Testis (tissue), 2 donors: ENCODE measurements at regions not wholly inside any gene's neighbourhood (a gene's known extent, or its start where the extent isn't known, plus 50 kb on each side); places are given as distances from the start of the nearest gene placed in this dataset.

Experiments used
- DNase-seq: peaks from one replicate; pipeline ENCODE4 v3.0.0-alpha.2; 2019
- H3K27ac ChIP-seq, 2 donors: fragments of 200-600 bp; sonication (generic); one replicate each; pipeline ENCODE4 v1.5.1; 2019
- H3K27me3 ChIP-seq: fragments of 200-600 bp; sonication (generic); one replicate; pipeline ENCODE4 v1.5.1; 2019
- H3K36me3 ChIP-seq: fragments of 200-600 bp; sonication (generic); one replicate; pipeline ENCODE4 v1.5.1; 2017; ENCODE audit warnings: low read depth; ENCODE audit errors: missing control alignments
- H3K4me1 ChIP-seq: fragments of 200-600 bp; sonication (generic); one replicate; pipeline ENCODE4 v1.5.1; 2019
- H3K4me3 ChIP-seq, 2 donors: fragments of 200-600 bp; sonication (generic); one replicate each; pipeline ENCODE4 v1.5.1; 2017 to 2019
- H3K9me3 ChIP-seq: fragments of 200-600 bp; sonication (generic); one replicate; pipeline ENCODE4 v1.5.1; 2017
- POLR2A ChIP-seq: fragments of 450-650 bp; IDR thresholded peaks from one replicate; pipeline ENCODE4 v1.6.1; 2017; ENCODE audit warnings: antibody characterized with exemption, mild to moderate bottlenecking, moderate library complexity
- WGBS, 2 donors: methylation state at CpG; one replicate each; pipeline ENCODE4 v1.1.5; 2018; 5-methylcytosine and 5-hydroxymethylcytosine counted together
- intact Hi-C: fragments of 100-400 bp; cut with DNase I; formaldehyde crosslinking; loops from one replicate; pipeline ENCODE4 v1.15.1; 2023; ENCODE audit warnings: low total_unique reads
- TF ChIP-seq, protein P1 (sequence below), 3 experiments: fragments of 450-650 bp in 2 of 3; fragments of 200-600 bp in 1 of 3; sonication (generic) in 1 of 3; IDR thresholded peaks; one replicate each; pipeline ENCODE4 v1.5.1; 2016 to 2019; ENCODE audit warnings: antibody characterized with exemption in 3 of 3, mild to moderate bottlenecking in 2 of 3, moderate library complexity in 1 of 3

DNA sequence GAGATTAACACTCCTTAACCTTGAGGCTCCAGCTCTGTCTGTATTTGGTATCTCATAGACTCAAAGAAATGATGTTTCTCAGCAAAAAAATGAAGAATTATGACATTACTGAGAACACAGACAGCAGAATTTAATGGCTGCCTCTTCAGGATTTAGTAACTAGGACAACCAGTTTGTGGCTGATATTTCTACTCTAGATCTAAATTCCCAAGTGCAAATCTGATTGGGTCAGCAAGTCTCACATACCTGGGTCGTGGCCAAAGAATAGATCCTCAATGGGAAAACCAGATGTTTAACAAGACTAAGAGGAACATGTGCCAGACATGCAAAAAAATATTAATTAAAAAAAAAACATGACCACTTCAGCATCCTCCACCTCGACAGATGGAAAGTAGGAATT lies 608.9 kb downstream of the DTWD2 start:
- DNase-seq, result no peak
- no peaks in the 10 kb centered on the region for H3K27me3 ChIP-seq
- H3K36me3 ChIP-seq, result no peaks in the 10 kb centered on the region
- H3K27ac ChIP-seq, result no peak overlapping the region
- intact Hi-C loops, result no loop called here
- no peak for TF ChIP-seq POLR2A
- TF ChIP-seq, protein P1, sequence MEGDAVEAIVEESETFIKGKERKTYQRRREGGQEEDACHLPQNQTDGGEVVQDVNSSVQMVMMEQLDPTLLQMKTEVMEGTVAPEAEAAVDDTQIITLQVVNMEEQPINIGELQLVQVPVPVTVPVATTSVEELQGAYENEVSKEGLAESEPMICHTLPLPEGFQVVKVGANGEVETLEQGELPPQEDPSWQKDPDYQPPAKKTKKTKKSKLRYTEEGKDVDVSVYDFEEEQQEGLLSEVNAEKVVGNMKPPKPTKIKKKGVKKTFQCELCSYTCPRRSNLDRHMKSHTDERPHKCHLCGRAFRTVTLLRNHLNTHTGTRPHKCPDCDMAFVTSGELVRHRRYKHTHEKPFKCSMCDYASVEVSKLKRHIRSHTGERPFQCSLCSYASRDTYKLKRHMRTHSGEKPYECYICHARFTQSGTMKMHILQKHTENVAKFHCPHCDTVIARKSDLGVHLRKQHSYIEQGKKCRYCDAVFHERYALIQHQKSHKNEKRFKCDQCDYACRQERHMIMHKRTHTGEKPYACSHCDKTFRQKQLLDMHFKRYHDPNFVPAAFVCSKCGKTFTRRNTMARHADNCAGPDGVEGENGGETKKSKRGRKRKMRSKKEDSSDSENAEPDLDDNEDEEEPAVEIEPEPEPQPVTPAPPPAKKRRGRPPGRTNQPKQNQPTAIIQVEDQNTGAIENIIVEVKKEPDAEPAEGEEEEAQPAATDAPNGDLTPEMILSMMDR (IDR thresholded peaks at IDR 0.05), result no peak
- 61 to 65% methylated on average over 2 of the region's 2 CpGs for WGBS, 2 donors
- H3K4me1 ChIP-seq, result no peaks in the 10 kb centered on the region
- H3K4me3 ChIP-seq, result no peak overlapping the region
- no peaks in the 10 kb centered on the region for H3K9me3 ChIP-seq

DNA sequence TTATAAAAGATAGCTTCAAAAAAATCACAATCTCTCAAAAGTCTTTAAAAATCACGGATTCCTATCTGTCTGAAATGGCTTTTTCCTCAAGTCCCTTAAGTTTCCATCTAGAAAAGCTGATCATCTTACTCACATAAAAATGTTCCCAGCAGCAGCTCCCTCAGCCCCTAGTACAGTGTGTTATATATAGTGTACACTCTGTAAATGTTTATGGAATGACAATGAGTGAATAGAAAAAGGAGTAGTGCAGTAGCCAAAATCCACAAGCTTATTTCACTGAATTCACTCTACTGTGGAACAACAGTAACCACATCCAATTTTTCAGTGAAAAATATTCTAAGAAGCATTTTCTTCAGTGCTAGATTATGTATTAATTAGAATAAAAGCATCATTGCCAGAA lies 609.4 kb downstream of the DTWD2 start:
- DNase-seq, result no peak
- H3K4me3 ChIP-seq, result no peak overlapping the region
- H3K27me3 ChIP-seq, result no peaks in the 10 kb centered on the region
- 63 to 71% methylated on average over 1 of the region's 1 CpG for WGBS, 2 donors
- H3K4me1 ChIP-seq, result no peaks in the 10 kb centered on the region
- H3K27ac ChIP-seq, result no peak overlapping the region
- H3K36me3 ChIP-seq, result no peaks in the 10 kb centered on the region
- H3K9me3 ChIP-seq, result no peaks in the 10 kb centered on the region
- intact Hi-C loops, result no loop called here
- TF ChIP-seq, protein P1 (IDR thresholded peaks at IDR 0.05), result no peak
- no peak for TF ChIP-seq POLR2A

DNA sequence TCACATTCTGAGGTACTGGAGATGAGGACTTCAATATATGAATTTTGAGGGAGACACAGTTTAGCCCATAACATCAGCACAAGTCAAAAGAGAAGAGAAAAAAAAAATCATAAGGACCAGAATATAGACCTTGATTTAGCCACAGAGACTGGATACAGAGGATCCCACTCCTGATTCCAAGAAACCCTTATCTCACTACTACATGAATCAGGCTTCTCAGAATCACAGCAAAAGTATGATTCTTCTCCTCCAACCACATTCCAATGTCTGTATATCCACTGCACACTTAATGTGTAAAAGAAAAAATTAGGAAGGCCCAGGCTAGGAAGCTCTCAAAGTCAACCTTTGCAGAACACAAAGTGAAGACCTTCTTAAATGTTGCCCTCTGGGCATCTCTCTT lies 610.9 kb downstream of the DTWD2 start:
- Histone ChIP-seq H3K4me3 (no peak overlapping the region), H3K27me3 (no peaks in the 10 kb centered on the region), H3K27ac (no peak overlapping the region), H3K9me3 (no peaks in the 10 kb centered on the region), H3K36me3 (no peaks in the 10 kb centered on the region), H3K4me1 (no peaks in the 10 kb centered on the region)
- TF ChIP-seq POLR2A, result no peak
- TF ChIP-seq, protein P1 (IDR thresholded peaks at IDR 0.05), result no peak
- DNase-seq, result no peak
- intact Hi-C loops, result no loop called here

DNA sequence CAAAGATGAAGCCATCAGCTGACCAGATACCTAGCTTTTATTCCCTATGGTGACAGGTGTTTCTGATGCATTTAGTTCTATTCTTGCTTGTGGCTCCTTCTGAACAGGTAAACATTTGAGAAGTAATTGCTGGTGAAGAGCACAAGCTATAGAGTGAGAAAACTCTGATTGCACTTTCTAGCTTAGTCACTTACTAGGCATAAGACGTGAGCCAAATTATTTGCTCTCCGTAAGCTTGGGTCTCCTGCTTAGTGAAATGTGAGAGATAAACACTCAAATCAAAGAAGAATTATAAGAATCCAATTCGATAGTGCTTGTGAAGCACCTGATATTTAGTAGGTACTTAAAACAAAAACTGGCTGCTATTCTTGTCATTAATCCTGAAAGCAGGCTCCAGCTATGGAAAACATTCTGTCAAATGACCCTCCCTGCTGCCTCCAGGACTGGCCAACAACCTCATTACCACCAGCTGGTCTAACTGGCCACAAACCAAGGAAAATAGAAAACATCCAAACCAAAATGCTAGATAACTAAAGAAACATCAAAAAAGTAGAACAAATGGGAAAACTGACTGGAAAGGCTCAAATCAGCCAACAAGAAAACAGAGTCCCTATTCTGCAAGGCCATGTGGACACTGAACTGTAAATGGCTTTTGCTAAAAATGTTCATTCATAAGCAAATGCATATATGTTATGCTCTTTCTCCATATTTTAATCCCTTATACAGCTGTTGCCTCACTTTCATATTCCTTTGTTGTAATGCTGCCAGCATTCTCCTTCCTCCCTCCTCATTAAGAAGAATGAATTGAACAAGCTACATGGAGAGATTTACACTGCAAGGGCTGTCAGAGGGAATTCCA lies 616.1 kb downstream of the DTWD2 start:
- intact Hi-C loops, result no loop called here
- no peaks in the 10 kb centered on the region for H3K4me1 ChIP-seq
- no peaks in the 10 kb centered on the region for H3K9me3 ChIP-seq
- no peak overlapping the region for H3K27ac ChIP-seq
- WGBS, 2 donors, result 44 to 51% methylated on average over 3 of the region's 3 CpGs
- H3K36me3 ChIP-seq, result no peaks in the 10 kb centered on the region
- DNase-seq, result peak; percentile 53
- H3K27me3 ChIP-seq, result no peaks in the 10 kb centered on the region
- TF ChIP-seq, protein P1 (IDR thresholded peaks at IDR 0.05), result no peak
- TF ChIP-seq POLR2A, result no peak
- H3K4me3 ChIP-seq, result no peak overlapping the region

DNA sequence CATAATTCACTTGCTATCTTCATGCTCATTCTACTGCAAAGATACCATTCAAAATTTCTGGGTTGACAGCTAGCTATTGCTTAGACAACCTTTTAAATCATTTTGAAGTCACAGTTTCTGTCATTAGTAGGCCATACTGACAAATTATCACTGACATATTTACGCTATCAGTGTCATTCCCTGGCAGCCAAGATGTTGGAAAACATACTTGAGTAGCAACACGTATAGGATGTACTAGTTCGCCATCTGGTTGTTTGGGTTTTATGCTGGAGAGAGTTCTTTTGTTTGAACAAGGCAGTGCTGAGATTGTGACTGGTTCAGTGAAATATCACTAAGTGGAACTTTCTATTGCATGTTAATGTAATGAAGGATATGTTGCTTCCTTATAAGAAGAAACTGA lies 621.9 kb downstream of the DTWD2 start:
- no peaks in the 10 kb centered on the region for H3K36me3 ChIP-seq
- DNase-seq, result no peak
- no peaks in the 10 kb centered on the region for H3K27me3 ChIP-seq
- TF ChIP-seq, protein P1 (IDR thresholded peaks at IDR 0.05), result no peak
- no peak for TF ChIP-seq POLR2A
- H3K27ac ChIP-seq, result no peak overlapping the region
- no peaks in the 10 kb centered on the region for H3K9me3 ChIP-seq
- no peaks in the 10 kb centered on the region for H3K4me1 ChIP-seq
- 90 to 94% methylated on average over 3 of the region's 3 CpGs for WGBS, 2 donors
- H3K4me3 ChIP-seq, result no peak overlapping the region
- intact Hi-C loops, result no loop called here
